SU-DHL-6 (cell line): ENCODE measurements at regions not wholly inside any gene's neighbourhood (a gene's known extent, or its start where the extent isn't known, plus 50 kb on each side); places are given as distances from the start of the nearest gene placed in this dataset.

Experiments
- H2AFZ ChIP-seq: fragments of 200-600 bp; sonication (generic); 2 replicates; pipeline ENCODE4 v1.6.1; 2014; ENCODE audit warnings: low read depth, mild to moderate bottlenecking, moderate library complexity, mixed read lengths, antibody characterized with exemption, low read length; ENCODE audit not compliant: severe bottlenecking
- H3F3A ChIP-seq: fragments of 200-600 bp; shearing (Covaris generic); 2 replicates; pipeline ENCODE4 v1.6.0; 2016; ENCODE audit warnings: antibody characterized with exemption, mild to moderate bottlenecking; ENCODE audit not compliant: insufficient read depth
- H3K27ac ChIP-seq: fragments of 200-600 bp; sonication (generic); 2 replicates; pipeline ENCODE4 v1.5.1; 2016; ENCODE audit warnings: low read depth, mild to moderate bottlenecking, low read length, moderate library complexity, mixed read lengths
- H3K27me3 ChIP-seq: fragments of 200-600 bp; sonication (generic), shearing (Covaris generic); 2 replicates; pipeline ENCODE4 v1.6.0; 2014; ENCODE audit warnings: mild to moderate bottlenecking, low read length
- H3K36me3 ChIP-seq: fragments of 200-600 bp; sonication (generic); 2 replicates; pipeline ENCODE4 v1.6.1; 2014; ENCODE audit warnings: mild to moderate bottlenecking, low read length, mixed read lengths
- H3K4me2 ChIP-seq: fragments of 300-600, 200-600 bp; shearing (Covaris generic), sonication (generic); 2 replicates; pipeline ENCODE4 v1.6.0; 2014; ENCODE audit warnings: low read length, low read depth, mild to moderate bottlenecking; ENCODE audit not compliant: poor library complexity, severe bottlenecking
- H3K4me3 ChIP-seq: fragments of 200-600 bp; sonication (generic); 2 replicates; pipeline ENCODE4 v1.5.1; 2014; ENCODE audit warnings: antibody characterized with exemption, low read length, mild to moderate bottlenecking, mixed read lengths; ENCODE audit not compliant: insufficient read depth, poor library complexity, severe bottlenecking
- H3K79me2 ChIP-seq: fragments of 200-600 bp; sonication (generic); 2 replicates; pipeline ENCODE4 v1.6.1; 2014; ENCODE audit warnings: mild to moderate bottlenecking, low read length, moderate library complexity; ENCODE audit not compliant: insufficient read depth
- H3K9ac ChIP-seq: fragments of 200-600 bp; sonication (generic); 2 replicates; pipeline ENCODE4 v1.7.0; 2014; ENCODE audit warnings: mild to moderate bottlenecking, low read length
- H3K9me2 ChIP-seq: fragments of 200-600 bp; sonication (generic); replicated peaks from 2 replicates; pipeline ENCODE4 v1.6.1; 2014; ENCODE audit warnings: low read length; ENCODE audit not compliant: insufficient read depth
- H3K9me3 ChIP-seq: fragments of 200-600 bp; sonication (generic); 2 replicates; pipeline ENCODE4 v1.6.1; 2014; ENCODE audit warnings: low read length, mixed read lengths; ENCODE audit not compliant: insufficient read depth
- H4K20me1 ChIP-seq: fragments of 200-600 bp; sonication (generic); 2 replicates; pipeline ENCODE4 v1.6.1; 2014; ENCODE audit warnings: low read depth, mild to moderate bottlenecking, antibody characterized with exemption, low read length, moderate library complexity, mixed read lengths
- EZH2phosphoT487 ChIP-seq: fragments of 200-600 bp; sonication (generic), shearing (Covaris generic); conservative IDR thresholded peaks from 2 replicates; pipeline ENCODE4 v1.6.1; 2018; ENCODE audit warnings: mild to moderate bottlenecking, antibody characterized with exemption, low read length, moderate library complexity, mixed read lengths
- TF ChIP-seq, protein P1 (sequence below): fragments of 200-600 bp; sonication (generic); IDR thresholded peaks from one replicate; pipeline ENCODE4 v1.5.1; 2017; ENCODE audit warnings: antibody characterized with exemption, mild to moderate bottlenecking, low read length, moderate library complexity; ENCODE audit not compliant: insufficient read depth, poor library complexity, severe bottlenecking

DNA sequence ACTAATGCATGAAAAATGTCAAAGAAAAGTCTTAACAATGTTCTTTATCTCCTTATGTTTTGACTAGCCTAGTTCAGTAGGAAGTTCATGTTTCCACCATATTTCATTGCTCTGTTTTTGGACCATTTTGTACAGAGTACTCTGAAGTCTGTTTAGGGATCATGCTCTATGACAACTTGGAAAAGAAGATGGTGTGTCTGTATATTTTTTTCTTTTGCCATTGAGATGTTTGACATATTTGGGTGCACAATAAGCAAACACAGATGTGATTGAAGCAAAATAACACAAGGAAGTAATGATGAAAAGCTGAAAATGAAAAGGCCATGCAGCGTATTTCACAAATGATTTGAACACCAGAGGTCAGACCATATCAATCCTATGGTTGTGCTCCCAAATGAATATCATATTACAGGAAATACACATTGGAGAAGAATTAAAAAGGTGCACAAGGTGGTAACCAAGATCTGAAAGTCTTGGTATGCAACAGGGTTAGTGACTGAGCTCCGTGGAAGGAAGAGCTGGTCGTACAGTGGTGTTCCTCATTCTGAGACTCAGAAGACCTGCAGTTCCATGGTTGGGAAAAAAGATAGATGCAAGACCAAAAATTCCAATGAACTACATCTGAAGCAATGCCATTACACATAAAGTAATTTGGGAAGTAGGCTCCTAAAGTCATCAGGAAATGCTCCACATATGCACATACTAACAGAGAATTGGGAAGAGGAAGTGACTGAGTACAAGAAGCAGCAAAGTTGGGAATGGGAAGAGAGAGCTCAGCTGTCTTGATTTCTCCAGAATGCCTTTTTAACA, 463.5 kb downstream of the LMO4 start:
- no peaks in the 10 kb centered on the region for H3K79me2 ChIP-seq
- no peaks in the 10 kb centered on the region for H3K9me3 ChIP-seq
- no peaks in the 10 kb centered on the region for H3K9me2 ChIP-seq
- no peaks in the 10 kb centered on the region for H3K27me3 ChIP-seq
- no peak overlapping the region for H3K9ac ChIP-seq
- H2AFZ ChIP-seq = no peak overlapping the region
- H3K36me3 ChIP-seq = no peaks in the 10 kb centered on the region
- no peak overlapping the region for H3K4me2 ChIP-seq
- H4K20me1 ChIP-seq = no peaks in the 10 kb centered on the region
- no peak overlapping the region for H3K4me3 ChIP-seq
- no peaks in the 10 kb centered on the region for H3F3A ChIP-seq
- no peak overlapping the region for H3K27ac ChIP-seq
- no peak for TF ChIP-seq EZH2phosphoT487
- TF ChIP-seq, protein P1, sequence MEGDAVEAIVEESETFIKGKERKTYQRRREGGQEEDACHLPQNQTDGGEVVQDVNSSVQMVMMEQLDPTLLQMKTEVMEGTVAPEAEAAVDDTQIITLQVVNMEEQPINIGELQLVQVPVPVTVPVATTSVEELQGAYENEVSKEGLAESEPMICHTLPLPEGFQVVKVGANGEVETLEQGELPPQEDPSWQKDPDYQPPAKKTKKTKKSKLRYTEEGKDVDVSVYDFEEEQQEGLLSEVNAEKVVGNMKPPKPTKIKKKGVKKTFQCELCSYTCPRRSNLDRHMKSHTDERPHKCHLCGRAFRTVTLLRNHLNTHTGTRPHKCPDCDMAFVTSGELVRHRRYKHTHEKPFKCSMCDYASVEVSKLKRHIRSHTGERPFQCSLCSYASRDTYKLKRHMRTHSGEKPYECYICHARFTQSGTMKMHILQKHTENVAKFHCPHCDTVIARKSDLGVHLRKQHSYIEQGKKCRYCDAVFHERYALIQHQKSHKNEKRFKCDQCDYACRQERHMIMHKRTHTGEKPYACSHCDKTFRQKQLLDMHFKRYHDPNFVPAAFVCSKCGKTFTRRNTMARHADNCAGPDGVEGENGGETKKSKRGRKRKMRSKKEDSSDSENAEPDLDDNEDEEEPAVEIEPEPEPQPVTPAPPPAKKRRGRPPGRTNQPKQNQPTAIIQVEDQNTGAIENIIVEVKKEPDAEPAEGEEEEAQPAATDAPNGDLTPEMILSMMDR = no peak

DNA sequence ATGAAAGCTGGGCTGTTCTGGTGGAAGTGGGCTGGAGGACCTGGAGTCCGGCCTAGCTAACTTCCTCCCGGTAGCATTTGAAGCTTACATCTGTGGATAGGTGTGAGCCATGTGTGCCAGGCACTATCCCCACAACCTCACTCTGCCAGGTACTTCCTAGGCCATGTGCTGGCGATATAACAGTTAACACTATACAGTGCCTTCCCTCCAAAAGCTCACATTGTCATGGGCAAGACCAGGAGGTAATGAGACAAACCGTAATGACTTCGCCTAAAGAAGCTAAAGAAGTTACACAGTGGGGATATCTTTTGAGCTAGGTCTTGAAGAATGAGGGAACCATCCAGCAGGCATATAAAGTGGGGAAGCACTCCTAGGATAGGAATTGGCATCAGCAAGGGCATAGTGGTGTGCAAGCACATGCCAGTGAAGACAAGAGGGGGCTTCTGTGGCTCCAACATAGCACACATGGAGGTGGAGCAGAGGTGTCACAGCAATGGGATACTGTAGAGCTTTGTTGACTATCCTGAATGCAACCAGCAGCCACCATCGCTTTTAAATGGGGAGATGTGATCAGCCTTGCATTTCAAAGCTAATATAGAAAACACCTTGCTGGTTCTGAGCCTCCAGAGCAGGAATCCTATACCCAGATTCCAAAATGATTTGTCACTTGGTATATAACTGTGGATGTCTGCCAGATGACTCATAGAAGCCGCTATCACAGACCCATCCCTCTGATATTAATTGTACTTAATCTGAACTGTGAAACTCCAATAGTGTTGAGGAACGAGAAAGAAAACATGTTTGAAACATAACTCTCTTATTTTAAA, 466.3 kb downstream of the LMO4 start:
- H3K9me2 ChIP-seq = no peaks in the 10 kb centered on the region
- no peaks in the 10 kb centered on the region for H4K20me1 ChIP-seq
- H3K9ac ChIP-seq = no peak overlapping the region
- H3F3A ChIP-seq = no peaks in the 10 kb centered on the region
- no peak overlapping the region for H3K4me3 ChIP-seq
- no peaks in the 10 kb centered on the region for H3K9me3 ChIP-seq
- H3K27me3 ChIP-seq = no peaks in the 10 kb centered on the region
- H2AFZ ChIP-seq = no peak overlapping the region
- no peak overlapping the region for H3K27ac ChIP-seq
- H3K4me2 ChIP-seq = no peak overlapping the region
- H3K36me3 ChIP-seq = no peaks in the 10 kb centered on the region
- TF ChIP-seq, protein P1 = no peak
- no peak for TF ChIP-seq EZH2phosphoT487
- H3K79me2 ChIP-seq = no peaks in the 10 kb centered on the region

DNA sequence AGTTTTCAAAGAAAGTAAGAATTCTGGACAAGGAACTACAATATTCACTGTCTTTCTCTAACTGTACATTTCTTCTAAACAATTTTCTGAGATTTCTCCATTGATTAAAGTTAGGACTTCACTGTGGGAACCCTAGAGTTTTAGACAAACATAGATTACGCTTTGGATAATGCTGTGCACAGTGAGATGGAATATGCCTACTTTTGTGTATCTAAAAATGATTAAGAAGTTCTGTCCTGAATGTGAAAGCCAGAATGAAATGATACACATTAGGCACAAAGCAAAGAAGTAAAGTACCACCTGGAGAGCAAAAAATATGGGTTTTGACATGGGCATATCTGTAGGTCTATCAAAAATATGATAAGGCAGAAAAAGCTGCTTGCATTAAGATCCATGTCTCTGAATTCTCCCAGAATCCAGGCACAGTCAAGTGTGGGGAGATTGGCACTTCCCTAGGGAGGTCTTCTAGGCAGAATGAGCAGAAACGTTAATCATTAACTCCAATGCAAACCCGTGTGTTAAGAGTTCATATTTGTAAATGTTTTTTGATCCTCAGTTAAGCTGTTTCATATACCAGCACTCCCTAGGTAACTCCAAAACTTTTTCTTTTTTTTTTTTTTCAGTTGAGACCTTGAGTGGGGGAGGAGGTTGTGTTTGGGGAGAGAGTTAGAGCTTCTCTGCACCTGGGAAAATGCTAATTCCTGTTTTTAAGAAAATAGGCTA, 467.1 kb downstream of the LMO4 start:
- Histone ChIP-seq H3K9me2 (no peaks in the 10 kb centered on the region), H3K36me3 (no peaks in the 10 kb centered on the region), H3K9ac (no peak overlapping the region), H4K20me1 (no peaks in the 10 kb centered on the region), H3K27me3 (no peaks in the 10 kb centered on the region), H3K4me3 (no peak overlapping the region), H3K4me2 (no peak overlapping the region), H3K9me3 (no peaks in the 10 kb centered on the region), H2AFZ (no peak overlapping the region), H3K79me2 (no peaks in the 10 kb centered on the region), H3K27ac (no peak overlapping the region), H3F3A (no peaks in the 10 kb centered on the region)
- TF ChIP-seq, protein P1 = no peak
- TF ChIP-seq EZH2phosphoT487 = no peak
